Panc1 (cell line): ENCODE measurements at regions not wholly inside any gene's neighbourhood (a gene's known extent, or its start where the extent isn't known, plus 50 kb on each side); places are given as distances from the start of the nearest gene placed in this dataset.

ENCODE experiments used
- ATAC-seq: fragments of 200-7000 bp; cut with Tn5 transposase; 2 replicates; pipeline ENCODE4 v1.9.1; 2020; ENCODE audit warnings: mild to moderate bottlenecking, moderate library complexity
- BruUV-seq: library from RNA; stranded (reverse); fragments of 400-500 nt; replicated peaks from 2 replicates; lab custom pipeline; 2021; lab: Mats Ljungman, UMichigan
- CTCF ChIA-PET: fragments of 300-600 bp; sonication (Branson Sonifier 250); formaldehyde crosslinking; loops from one replicate; lab custom pipeline; 2022; ENCODE audit warnings: antibody characterized with exemption; lab: Charles Lee
- POLR2A ChIA-PET: fragments of 300-600 bp; sonication (Branson Sonifier 250); formaldehyde crosslinking; loops from one replicate; lab custom pipeline; 2022; ENCODE audit warnings: antibody characterized with exemption; lab: Charles Lee
- DNase-seq: peaks from one replicate; pipeline ENCODE4 v3.0.0-alpha.2; 2010; ENCODE audit warnings: low read depth, low spot score
- H3K27ac ChIP-seq: 2 replicates; pipeline ENCODE4 v1.5.1; 2011; ENCODE audit warnings: mild to moderate bottlenecking, low read length, inconsistent platforms
- H3K27me3 ChIP-seq: fragments of 200-500 bp; sonication (Bioruptor generic); 2 replicates; pipeline ENCODE4 v1.6.0; 2014; ENCODE audit warnings: low read length, inconsistent platforms; ENCODE audit not compliant: control insufficient read depth, insufficient read depth
- H3K36me3 ChIP-seq: fragments of 200-500 bp; sonication (Bioruptor generic); 2 replicates; pipeline ENCODE4 v1.5.1; 2014; ENCODE audit warnings: inconsistent platforms, mild to moderate bottlenecking, low read length, moderate library complexity; ENCODE audit not compliant: control insufficient read depth, insufficient read depth
- H3K4me1 ChIP-seq: 2 replicates; pipeline ENCODE4 v1.5.1; 2011; ENCODE audit warnings: inconsistent platforms, mild to moderate bottlenecking, low read length, moderate library complexity; ENCODE audit not compliant: control insufficient read depth, insufficient read depth
- H3K4me3 ChIP-seq, 2 experiments: 2 replicates each; pipeline ENCODE4 v1.5.1; 2011 to 2012; ENCODE audit warnings: low read depth in 2 of 2, low read length in 2 of 2, mild to moderate bottlenecking in 2 of 2, inconsistent platforms in 1 of 2, moderate library complexity in 1 of 2
- H3K9me3 ChIP-seq: fragments of 200-500 bp; sonication (Bioruptor generic); 2 replicates; pipeline ENCODE4 v1.5.1; 2014; ENCODE audit warnings: low read depth, mild to moderate bottlenecking, inconsistent platforms, low read length, moderate library complexity; ENCODE audit not compliant: control insufficient read depth, insufficient read depth
- POLR2AphosphoS5 ChIP-seq: IDR thresholded peaks from 2 replicates; pipeline ENCODE4 v1.6.1; 2012; ENCODE audit warnings: mild to moderate bottlenecking, low read depth, low read length, moderate library complexity
- SIN3A ChIP-seq: IDR thresholded peaks from 2 replicates; pipeline ENCODE4 v1.6.1; 2012; ENCODE audit warnings: low read depth, mild to moderate bottlenecking, low read length, moderate library complexity, borderline replicate concordance; ENCODE audit not compliant: insufficient read depth
- TCF7L2 ChIP-seq: IDR thresholded peaks from 2 replicates; pipeline ENCODE4 v1.6.1; 2011; ENCODE audit warnings: mild to moderate bottlenecking, low read depth, low read length, inconsistent platforms
- in situ Hi-C: cut with HindIII; loops from 2 replicates; pipeline ENCODE4 v1.10.0; 2016; ENCODE audit warnings: low sequenced_read_pairs, low pct_unique_long_range_greater_than_20kb
- intact Hi-C: fragments of 100-400 bp; cut with micrococcal nuclease; formaldehyde crosslinking; loops from one replicate; pipeline ENCODE4 v1.10.0; 2022; ENCODE audit not compliant: unreplicated experiment
- TF ChIP-seq, protein P1 (sequence below): fragments of 450-650 bp; IDR thresholded peaks from 2 replicates; pipeline ENCODE4 v1.5.1; 2017; ENCODE audit warnings: mild to moderate bottlenecking
- TF ChIP-seq, protein P2 (sequence below), 2 experiments: IDR thresholded peaks; 2 replicates each; pipeline ENCODE4 v1.6.1; 2011 to 2012; ENCODE audit warnings: low read depth in 2 of 2, control low read depth in 1 of 2, low read length in 1 of 2, mild to moderate bottlenecking in 1 of 2, moderate library complexity in 1 of 2; ENCODE audit not compliant: insufficient read depth in 1 of 2

DNA sequence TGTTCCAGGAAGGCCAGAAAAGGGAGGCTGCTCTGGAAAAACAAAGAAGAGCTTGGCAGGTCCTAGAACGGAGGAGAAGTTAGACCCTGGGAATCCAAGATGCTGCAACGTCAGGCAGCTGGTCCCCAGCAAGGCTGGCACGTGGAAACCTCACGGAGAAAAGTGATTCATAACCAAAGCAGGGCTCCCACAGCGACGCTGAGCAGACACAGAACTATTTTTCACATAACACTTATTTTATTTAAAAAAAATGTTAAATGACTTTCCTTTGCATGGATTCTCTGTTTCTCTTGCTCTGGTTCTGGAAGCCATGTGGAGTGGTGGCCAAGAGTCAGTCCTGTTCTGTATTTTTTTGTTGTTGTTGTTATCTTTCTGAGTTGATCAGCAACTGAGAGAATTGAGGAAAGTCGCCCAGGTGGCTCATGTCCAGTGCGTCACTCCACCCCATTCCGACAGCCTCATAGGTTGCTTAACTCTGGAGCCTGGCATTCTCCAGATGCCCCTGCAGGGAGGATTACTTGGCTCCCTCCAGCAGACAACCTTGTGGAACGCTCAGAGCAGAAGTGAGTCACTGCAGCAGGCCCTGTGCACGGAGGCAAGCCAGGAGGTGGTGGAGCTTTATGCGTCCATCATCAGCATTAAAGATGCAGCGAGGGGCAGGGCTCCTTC lies 229.9 kb upstream of the HDAC4 start:
- ChIA-PET CTCF (no interaction called here), POLR2A (no interaction called here)
- no TSS peak for BruUV-seq
- TF ChIP-seq, protein P1, sequence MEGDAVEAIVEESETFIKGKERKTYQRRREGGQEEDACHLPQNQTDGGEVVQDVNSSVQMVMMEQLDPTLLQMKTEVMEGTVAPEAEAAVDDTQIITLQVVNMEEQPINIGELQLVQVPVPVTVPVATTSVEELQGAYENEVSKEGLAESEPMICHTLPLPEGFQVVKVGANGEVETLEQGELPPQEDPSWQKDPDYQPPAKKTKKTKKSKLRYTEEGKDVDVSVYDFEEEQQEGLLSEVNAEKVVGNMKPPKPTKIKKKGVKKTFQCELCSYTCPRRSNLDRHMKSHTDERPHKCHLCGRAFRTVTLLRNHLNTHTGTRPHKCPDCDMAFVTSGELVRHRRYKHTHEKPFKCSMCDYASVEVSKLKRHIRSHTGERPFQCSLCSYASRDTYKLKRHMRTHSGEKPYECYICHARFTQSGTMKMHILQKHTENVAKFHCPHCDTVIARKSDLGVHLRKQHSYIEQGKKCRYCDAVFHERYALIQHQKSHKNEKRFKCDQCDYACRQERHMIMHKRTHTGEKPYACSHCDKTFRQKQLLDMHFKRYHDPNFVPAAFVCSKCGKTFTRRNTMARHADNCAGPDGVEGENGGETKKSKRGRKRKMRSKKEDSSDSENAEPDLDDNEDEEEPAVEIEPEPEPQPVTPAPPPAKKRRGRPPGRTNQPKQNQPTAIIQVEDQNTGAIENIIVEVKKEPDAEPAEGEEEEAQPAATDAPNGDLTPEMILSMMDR = no peak
- TF ChIP-seq TCF7L2 (no peak), POLR2AphosphoS5 (no peak), SIN3A (no peak)
- TF ChIP-seq, protein P2, sequence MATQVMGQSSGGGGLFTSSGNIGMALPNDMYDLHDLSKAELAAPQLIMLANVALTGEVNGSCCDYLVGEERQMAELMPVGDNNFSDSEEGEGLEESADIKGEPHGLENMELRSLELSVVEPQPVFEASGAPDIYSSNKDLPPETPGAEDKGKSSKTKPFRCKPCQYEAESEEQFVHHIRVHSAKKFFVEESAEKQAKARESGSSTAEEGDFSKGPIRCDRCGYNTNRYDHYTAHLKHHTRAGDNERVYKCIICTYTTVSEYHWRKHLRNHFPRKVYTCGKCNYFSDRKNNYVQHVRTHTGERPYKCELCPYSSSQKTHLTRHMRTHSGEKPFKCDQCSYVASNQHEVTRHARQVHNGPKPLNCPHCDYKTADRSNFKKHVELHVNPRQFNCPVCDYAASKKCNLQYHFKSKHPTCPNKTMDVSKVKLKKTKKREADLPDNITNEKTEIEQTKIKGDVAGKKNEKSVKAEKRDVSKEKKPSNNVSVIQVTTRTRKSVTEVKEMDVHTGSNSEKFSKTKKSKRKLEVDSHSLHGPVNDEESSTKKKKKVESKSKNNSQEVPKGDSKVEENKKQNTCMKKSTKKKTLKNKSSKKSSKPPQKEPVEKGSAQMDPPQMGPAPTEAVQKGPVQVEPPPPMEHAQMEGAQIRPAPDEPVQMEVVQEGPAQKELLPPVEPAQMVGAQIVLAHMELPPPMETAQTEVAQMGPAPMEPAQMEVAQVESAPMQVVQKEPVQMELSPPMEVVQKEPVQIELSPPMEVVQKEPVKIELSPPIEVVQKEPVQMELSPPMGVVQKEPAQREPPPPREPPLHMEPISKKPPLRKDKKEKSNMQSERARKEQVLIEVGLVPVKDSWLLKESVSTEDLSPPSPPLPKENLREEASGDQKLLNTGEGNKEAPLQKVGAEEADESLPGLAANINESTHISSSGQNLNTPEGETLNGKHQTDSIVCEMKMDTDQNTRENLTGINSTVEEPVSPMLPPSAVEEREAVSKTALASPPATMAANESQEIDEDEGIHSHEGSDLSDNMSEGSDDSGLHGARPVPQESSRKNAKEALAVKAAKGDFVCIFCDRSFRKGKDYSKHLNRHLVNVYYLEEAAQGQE (IDR thresholded peaks at IDR 0.05; ENCODE audit: insufficient read depth in 1 of 2, low read depth in 2 of 2, low read length in 1 of 2) = no peak
- no peaks in the 10 kb centered on the region for H3K36me3 ChIP-seq
- in situ Hi-C loops = no loop called here
- H3K27me3 ChIP-seq = peaks cover 5% of the 10 kb centered on the region; the same call in 1 of the 2 replicates
- no peaks in the 10 kb centered on the region for H3K9me3 ChIP-seq
- ATAC-seq = no peak
- no peaks in the 10 kb centered on the region for H3K4me1 ChIP-seq
- intact Hi-C loops = no loop called here
- no peak overlapping the region for H3K27ac ChIP-seq
- H3K4me3 ChIP-seq = no peak overlapping the region
- DNase-seq = no peak

DNA sequence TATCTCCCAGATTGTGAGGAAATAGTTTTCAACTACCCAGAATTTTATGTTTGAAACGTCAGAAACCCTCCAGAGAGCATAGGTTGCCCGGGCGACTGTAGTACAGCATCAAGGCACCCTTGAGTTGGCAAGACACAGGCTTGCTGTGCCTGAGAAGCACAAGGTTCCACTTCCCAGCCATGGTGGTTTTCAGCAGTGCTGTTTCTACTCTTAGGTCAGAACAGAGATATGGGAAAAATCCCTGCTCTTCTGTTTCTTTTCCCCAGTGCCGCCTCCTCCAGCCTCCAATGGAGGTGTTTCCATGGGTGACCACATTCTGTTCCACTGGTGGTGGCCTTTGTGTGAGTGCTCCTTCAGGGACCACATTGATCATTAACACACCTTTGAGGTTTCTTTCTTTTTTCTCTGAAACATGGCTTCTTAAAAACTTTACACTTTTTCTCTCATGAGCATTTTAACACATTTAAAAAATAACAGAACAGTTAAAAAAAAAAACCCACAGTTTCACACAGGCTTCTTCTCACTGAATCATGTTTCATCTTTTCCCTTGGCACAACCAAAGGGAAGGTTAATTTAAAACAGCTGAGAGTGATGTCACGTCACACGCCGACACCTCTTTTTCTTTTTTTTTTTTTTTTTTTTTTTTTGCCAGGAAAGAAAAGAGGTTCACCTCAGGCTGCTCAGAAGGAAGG lies 229.3 kb upstream of the HDAC4 start:
- no peak overlapping the region for H3K27ac ChIP-seq
- TF ChIP-seq POLR2AphosphoS5 (no peak), TCF7L2 (no peak), SIN3A (no peak)
- TF ChIP-seq, protein P1 = no peak
- TF ChIP-seq, protein P2 (IDR thresholded peaks at IDR 0.05; ENCODE audit: insufficient read depth in 1 of 2, low read depth in 2 of 2, low read length in 1 of 2) = no peak
- peaks cover 5% of the 10 kb centered on the region; the same call in 1 of the 2 replicates for H3K27me3 ChIP-seq
- in situ Hi-C loops (no loop called here), intact Hi-C loops (no loop called here)
- no peaks in the 10 kb centered on the region for H3K9me3 ChIP-seq
- no peak overlapping the region for H3K4me3 ChIP-seq
- no peaks in the 10 kb centered on the region for H3K36me3 ChIP-seq
- H3K4me1 ChIP-seq = no peaks in the 10 kb centered on the region
- ChIA-PET POLR2A (interaction anchor here (0.6 kb wide), 1 partner anchor 61 kb away, joined by 5 read pairs; no protein-coding TSS in a partner anchor), CTCF (no interaction called here)
- no TSS peak for BruUV-seq
- DNase-seq = no peak
- ATAC-seq = no peak
